ENCODE measurements at regions not wholly inside any gene's neighbourhood (a gene's known extent, or its start where the extent isn't known, plus 50 kb on each side); places are given as distances from the start of the nearest gene placed in this dataset.

DNA sequence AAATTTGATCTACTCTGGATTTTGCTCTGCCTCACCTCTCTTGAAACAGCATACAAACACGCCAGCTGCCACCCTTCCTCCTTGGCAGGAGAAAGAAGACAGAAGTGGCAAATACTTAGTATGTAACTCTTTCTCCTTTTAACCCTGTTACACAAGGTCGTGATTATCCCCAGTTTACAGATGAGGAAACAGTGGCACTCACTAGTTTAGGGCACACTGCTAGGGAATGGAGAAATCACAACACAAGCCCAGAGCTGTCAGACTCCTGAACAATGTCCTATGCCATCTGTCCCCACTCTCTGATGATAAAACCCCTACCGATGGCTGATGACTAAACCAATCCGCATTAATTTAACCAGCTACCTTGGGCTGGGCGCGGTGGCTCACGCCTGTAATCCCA is 79.7 kb downstream of the FGD2 start:
- TF ChIP-seq, protein P1, sequence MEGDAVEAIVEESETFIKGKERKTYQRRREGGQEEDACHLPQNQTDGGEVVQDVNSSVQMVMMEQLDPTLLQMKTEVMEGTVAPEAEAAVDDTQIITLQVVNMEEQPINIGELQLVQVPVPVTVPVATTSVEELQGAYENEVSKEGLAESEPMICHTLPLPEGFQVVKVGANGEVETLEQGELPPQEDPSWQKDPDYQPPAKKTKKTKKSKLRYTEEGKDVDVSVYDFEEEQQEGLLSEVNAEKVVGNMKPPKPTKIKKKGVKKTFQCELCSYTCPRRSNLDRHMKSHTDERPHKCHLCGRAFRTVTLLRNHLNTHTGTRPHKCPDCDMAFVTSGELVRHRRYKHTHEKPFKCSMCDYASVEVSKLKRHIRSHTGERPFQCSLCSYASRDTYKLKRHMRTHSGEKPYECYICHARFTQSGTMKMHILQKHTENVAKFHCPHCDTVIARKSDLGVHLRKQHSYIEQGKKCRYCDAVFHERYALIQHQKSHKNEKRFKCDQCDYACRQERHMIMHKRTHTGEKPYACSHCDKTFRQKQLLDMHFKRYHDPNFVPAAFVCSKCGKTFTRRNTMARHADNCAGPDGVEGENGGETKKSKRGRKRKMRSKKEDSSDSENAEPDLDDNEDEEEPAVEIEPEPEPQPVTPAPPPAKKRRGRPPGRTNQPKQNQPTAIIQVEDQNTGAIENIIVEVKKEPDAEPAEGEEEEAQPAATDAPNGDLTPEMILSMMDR (IDR thresholded peaks at IDR 0.05; ENCODE audit: insufficient read depth, low read depth, low read length), result no peak
- no peak for TF ChIP-seq EZH2 (IDR thresholded peaks at IDR 0.05; ENCODE audit: insufficient read depth, low read length)
